HUES6 (cell line): ENCODE measurements at regions not wholly inside any gene's neighbourhood (a gene's known extent, or its start where the extent isn't known, plus 50 kb on each side); places are given as distances from the start of the nearest gene placed in this dataset.

ENCODE experiments used
- H3K27ac ChIP-seq: 2 replicates; pipeline ENCODE4 v1.7.0; 2013; ENCODE audit warnings: low read depth, mild to moderate bottlenecking, low read length, inconsistent platforms
- H3K27me3 ChIP-seq: 2 replicates; pipeline ENCODE4 v1.6.1; 2013; ENCODE audit warnings: low read length; ENCODE audit not compliant: control insufficient read depth, insufficient read depth
- H3K36me3 ChIP-seq: 2 replicates; pipeline ENCODE4 v1.6.1; 2013; ENCODE audit warnings: low read length; ENCODE audit not compliant: control insufficient read depth, insufficient read depth
- H3K4me1 ChIP-seq: 2 replicates; pipeline ENCODE4 v1.6.1; 2013; ENCODE audit warnings: low read length; ENCODE audit not compliant: control insufficient read depth, insufficient read depth
- H3K4me3 ChIP-seq: 2 replicates; pipeline ENCODE4 v1.5.1; 2013; ENCODE audit warnings: low read depth, low read length
- H3K9ac ChIP-seq: one replicate; pipeline ENCODE4 v1.6.1; 2013; ENCODE audit warnings: mild to moderate bottlenecking, low read length
- H3K9me3 ChIP-seq: 2 replicates; pipeline ENCODE4 v1.6.1; 2013; ENCODE audit warnings: low read depth, low read length; ENCODE audit not compliant: control insufficient read depth, insufficient read depth

GRCh38 chr1:115467196-115467595 is 129.1 kb upstream of the NGF start:
- Histone ChIP-seq H3K4me1 (peaks cover 3% of the 10 kb centered on the region; the same call in 1 of the 2 replicates), H3K36me3 (no peaks in the 10 kb centered on the region), H3K4me3 (no peak overlapping the region)

GRCh38 chr1:115466433-115466832 is 128.4 kb upstream of the NGF start:
- Histone ChIP-seq H3K9ac (no peak overlapping the region), H3K27ac (no peak overlapping the region), H3K4me3 (no peak overlapping the region), H3K27me3 (no peaks in the 10 kb centered on the region), H3K4me1 (peaks cover 3% of the 10 kb centered on the region; the same call in 1 of the 2 replicates), H3K36me3 (no peaks in the 10 kb centered on the region), H3K9me3 (no peaks in the 10 kb centered on the region)

More at GRCh38 chr1:115467196-115467595, 129.1 kb upstream of the NGF start:
- H3K27ac ChIP-seq = no peak overlapping the region
- H3K9ac ChIP-seq = no peak overlapping the region
- H3K9me3 ChIP-seq = no peaks in the 10 kb centered on the region
- H3K27me3 ChIP-seq = no peaks in the 10 kb centered on the region

- peaks cover 3% of the 10 kb centered on the region; the same call in 1 of the 2 replicates for H3K4me1 ChIP-seq
Observed at GRCh38 chr1:115465802-115466363, 127.8 kb upstream of the NGF start.

GRCh38 chr1:115463347-115463746 is 125.3 kb upstream of the NGF start:
- no peaks in the 10 kb centered on the region for H3K36me3 ChIP-seq
- H3K9ac ChIP-seq = no peak overlapping the region
- peaks cover 3% of the 10 kb centered on the region; the same call in 1 of the 2 replicates for H3K4me1 ChIP-seq
- no peaks in the 10 kb centered on the region for H3K27me3 ChIP-seq
- no peaks in the 10 kb centered on the region for H3K9me3 ChIP-seq
- H3K4me3 ChIP-seq = no peak overlapping the region
- H3K27ac ChIP-seq = no peak overlapping the region

More at GRCh38 chr1:115465802-115466363, 127.8 kb upstream of the NGF start:
- no peak overlapping the region for H3K9ac ChIP-seq
- no peaks in the 10 kb centered on the region for H3K9me3 ChIP-seq
- H3K4me3 ChIP-seq = no peak overlapping the region
- no peaks in the 10 kb centered on the region for H3K27me3 ChIP-seq
- H3K27ac ChIP-seq = no peak overlapping the region
- H3K36me3 ChIP-seq = no peaks in the 10 kb centered on the region

DNA sequence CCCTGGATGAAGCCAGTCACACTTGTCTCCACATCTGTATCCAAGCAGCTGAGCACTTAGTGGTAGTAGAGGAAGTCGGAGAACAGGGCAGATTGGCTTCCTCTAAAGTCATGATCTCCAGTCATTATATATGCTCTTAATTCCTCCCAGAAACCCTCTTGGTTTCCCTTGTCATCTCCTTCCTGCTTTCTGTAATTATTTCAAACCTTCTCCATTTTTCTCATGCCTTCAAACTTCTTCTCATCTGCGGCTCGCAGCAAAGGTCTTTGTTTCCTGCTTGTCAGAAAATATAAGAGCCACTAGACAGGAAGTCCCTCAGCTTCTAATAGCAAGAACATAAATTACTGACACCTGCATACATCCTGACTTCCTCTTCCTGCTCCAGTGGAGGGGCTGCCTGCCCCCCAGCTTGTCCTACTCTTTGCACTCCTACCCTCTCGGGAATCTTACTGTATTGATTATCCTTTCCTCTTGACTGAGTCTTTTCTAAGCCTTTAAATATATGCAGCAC is 124.6 kb upstream of the NGF start:
- Histone ChIP-seq H3K27ac (no peak overlapping the region), H3K36me3 (no peaks in the 10 kb centered on the region), H3K9ac (no peak overlapping the region), H3K9me3 (no peaks in the 10 kb centered on the region), H3K4me3 (no peak overlapping the region), H3K27me3 (no peaks in the 10 kb centered on the region), H3K4me1 (peaks cover 3% of the 10 kb centered on the region; the same call in 1 of the 2 replicates)

GRCh38 chr1:115461526-115461925 is 123.5 kb upstream of the NGF start:
- no peaks in the 10 kb centered on the region for H3K9me3 ChIP-seq
- no peak overlapping the region for H3K4me3 ChIP-seq

DNA sequence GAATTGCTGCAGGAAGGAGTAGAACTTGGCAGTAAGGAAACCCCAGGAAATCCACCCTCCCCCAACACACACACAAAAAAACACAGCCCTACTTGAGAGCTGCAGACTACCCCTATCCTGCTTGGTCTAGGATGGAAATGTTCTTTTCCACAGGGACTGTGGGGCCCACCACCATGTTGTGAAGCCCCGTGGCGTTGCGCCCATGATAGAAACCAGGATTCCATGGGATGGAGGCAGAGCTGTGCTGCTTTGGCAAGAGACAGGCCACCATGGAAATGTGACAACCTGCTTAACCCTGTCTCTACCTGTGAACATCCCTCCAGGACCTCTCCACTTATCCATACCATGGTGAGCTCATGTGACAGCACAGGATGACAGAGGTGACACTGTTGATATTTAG is 121.1 kb upstream of the NGF start:
- no peak overlapping the region for H3K4me3 ChIP-seq
- no peaks in the 10 kb centered on the region for H3K4me1 ChIP-seq
- H3K36me3 ChIP-seq = no peaks in the 10 kb centered on the region
- H3K27ac ChIP-seq = no peak overlapping the region
- no peaks in the 10 kb centered on the region for H3K27me3 ChIP-seq
- H3K9me3 ChIP-seq = no peaks in the 10 kb centered on the region
- H3K9ac ChIP-seq = no peak overlapping the region

More at GRCh38 chr1:115461526-115461925, 123.5 kb upstream of the NGF start:
- H3K27me3 ChIP-seq = no peaks in the 10 kb centered on the region
- peaks cover 3% of the 10 kb centered on the region; the same call in 1 of the 2 replicates for H3K4me1 ChIP-seq
- H3K36me3 ChIP-seq = no peaks in the 10 kb centered on the region
- H3K27ac ChIP-seq = no peak overlapping the region
- H3K9ac ChIP-seq = no peak overlapping the region

DNA sequence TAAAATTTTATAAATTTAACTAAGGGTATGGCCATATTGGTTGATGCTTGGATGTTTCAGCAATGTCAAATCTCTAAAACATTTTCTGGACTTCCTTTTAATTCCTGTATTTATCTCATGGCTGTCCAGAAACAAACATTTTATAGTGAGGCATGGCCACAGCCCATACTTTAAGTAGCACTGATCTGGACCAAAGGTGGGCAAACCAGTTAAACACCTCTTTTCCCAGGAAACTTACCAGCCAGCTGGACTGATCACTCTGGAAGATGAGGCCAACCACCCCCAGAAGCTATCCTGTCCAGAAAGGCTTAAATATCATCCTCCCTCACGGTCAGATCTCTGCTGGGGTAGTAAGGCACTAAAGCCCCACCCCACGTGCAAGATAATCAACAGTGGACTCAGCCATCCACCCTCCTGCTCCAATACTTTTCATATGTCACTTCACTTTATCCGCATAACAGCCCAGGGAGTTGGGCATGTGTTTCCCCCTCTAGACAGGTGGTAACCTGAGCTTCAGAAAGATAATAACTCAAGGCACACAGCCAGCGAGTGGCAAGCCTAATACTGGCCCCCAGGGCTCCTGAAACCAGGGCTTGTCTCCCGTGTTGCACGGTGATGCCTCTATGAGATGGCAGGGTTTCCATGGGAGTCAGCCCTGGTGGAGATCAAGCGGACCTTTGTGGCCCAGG is 120.5 kb upstream of the NGF start:
- H3K27me3 ChIP-seq = no peaks in the 10 kb centered on the region
- H3K9me3 ChIP-seq = no peaks in the 10 kb centered on the region
- H3K27ac ChIP-seq = no peak overlapping the region
- H3K4me1 ChIP-seq = no peaks in the 10 kb centered on the region
- H3K4me3 ChIP-seq = no peak overlapping the region
- no peaks in the 10 kb centered on the region for H3K36me3 ChIP-seq
- no peak overlapping the region for H3K9ac ChIP-seq

DNA sequence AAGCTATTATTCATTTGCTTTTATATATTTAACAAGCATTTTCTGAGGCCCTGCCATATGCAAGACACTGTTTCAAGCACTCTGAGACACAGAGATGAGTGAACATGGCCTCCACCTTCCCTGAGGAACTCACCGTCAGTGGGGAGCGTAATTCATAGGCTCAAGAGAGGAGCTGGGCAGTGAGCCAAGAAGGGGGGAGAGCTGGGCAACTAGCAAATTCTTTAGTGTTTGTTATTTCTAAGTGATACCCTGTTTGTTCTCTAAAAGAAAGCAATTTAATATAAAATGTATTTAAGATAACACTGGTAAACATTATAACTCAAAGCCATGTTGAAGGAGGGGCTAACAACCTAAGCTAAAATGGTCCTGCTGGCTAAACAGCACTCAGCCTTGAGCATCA is 119.2 kb upstream of the NGF start:
- Histone ChIP-seq H3K9me3 (no peaks in the 10 kb centered on the region), H3K9ac (no peak overlapping the region), H3K4me3 (no peak overlapping the region), H3K27me3 (no peaks in the 10 kb centered on the region), H3K36me3 (no peaks in the 10 kb centered on the region), H3K4me1 (no peaks in the 10 kb centered on the region), H3K27ac (no peak overlapping the region)

GRCh38 chr1:115456441-115456961 is 118.5 kb upstream of the NGF start:
- H3K4me1 ChIP-seq = no peaks in the 10 kb centered on the region
- H3K36me3 ChIP-seq = no peaks in the 10 kb centered on the region
- H3K9me3 ChIP-seq = no peaks in the 10 kb centered on the region
- no peak overlapping the region for H3K9ac ChIP-seq
- H3K27me3 ChIP-seq = no peaks in the 10 kb centered on the region
- H3K4me3 ChIP-seq = no peak overlapping the region
- H3K27ac ChIP-seq = no peak overlapping the region

GRCh38 chr1:115454837-115455511 is 116.9 kb upstream of the NGF start:
- Histone ChIP-seq H3K27me3 (no peaks in the 10 kb centered on the region), H3K36me3 (no peaks in the 10 kb centered on the region), H3K9ac (no peak overlapping the region), H3K4me3 (no peak overlapping the region), H3K4me1 (no peaks in the 10 kb centered on the region), H3K27ac (no peak overlapping the region), H3K9me3 (no peaks in the 10 kb centered on the region)
